ENCODE measurements at regions not wholly inside any gene's neighbourhood (a gene's known extent, or its start where the extent isn't known, plus 50 kb on each side); places are given as distances from the start of the nearest gene placed in this dataset.

DNA sequence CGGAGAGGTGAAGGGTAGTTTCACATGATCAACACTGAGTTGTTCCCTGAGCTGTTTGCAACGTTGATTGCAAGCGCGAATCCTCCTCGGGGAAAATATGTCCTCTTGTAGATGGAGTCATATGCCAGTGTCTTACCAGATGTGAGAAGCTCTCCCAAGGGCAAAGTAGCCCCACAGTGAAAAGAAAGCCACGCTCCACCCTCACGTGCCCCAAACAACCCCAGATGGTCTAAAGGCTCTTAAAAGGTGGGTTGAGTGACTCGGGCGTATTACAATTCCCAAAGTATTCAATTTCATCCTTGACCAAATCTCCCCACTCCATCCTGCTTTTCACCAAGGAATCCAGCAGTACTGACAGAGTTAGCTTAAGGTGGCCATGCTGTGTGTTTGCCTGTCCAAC, 332.1 kb upstream of the SOX11 start:
- in situ Hi-C loops (cut with HindIII; ENCODE audit: extremely low pct_ligation_motif_present, low pct_unique_long_range_greater_than_20kb), result loop anchor here (10.0 kb wide), 1 partner anchor 1405 kb away; no protein-coding TSS in a partner anchor
- H3K4me2 ChIP-seq (ENCODE audit: low read depth, low read length), result no peak overlapping the region
- no peaks in the 10 kb centered on the region for H4K20me1 ChIP-seq (ENCODE audit: insufficient read depth, low read length)
- intact Hi-C loops (cut with micrococcal nuclease; ENCODE audit: unreplicated experiment), result no loop called here
- no peaks in the 10 kb centered on the region for H3K79me2 ChIP-seq (ENCODE audit: insufficient read depth, low read length)
- H3K9ac ChIP-seq (ENCODE audit: insufficient read depth, low read depth, low read length), result no peak overlapping the region
- 6% methylated on average over 9 of the region's 9 CpGs for WGBS (ENCODE audit: low lambda C conversion rate)
- ChIA-PET CTCF (ENCODE audit: low intra/inter-chr PET ratio, low total read pairs) (no interaction called here), POLR2A (no interaction called here)
- ATAC-seq (no peak), FAIRE-seq (no peak), DNase-seq (ENCODE audit: low spot score) (no peak)
- H3K27me3 ChIP-seq (ENCODE audit: control insufficient read depth in 1 of 2, insufficient read depth in 2 of 2, low read length in 2 of 2), result peaks cover 0 to 3% of the 10 kb centered on the region in 2 experiments; a peak in 1 of 5 replicates
- no TSS peak for BruUV-seq (replicated peaks)
- no peaks in the 10 kb centered on the region for H3K9me3 ChIP-seq (ENCODE audit: low read length)
- H3K4me1 ChIP-seq (ENCODE audit: insufficient read depth, low read length), result no peaks in the 10 kb centered on the region
- no peak overlapping the region for H3K4me3 ChIP-seq (replicated peaks in 1 of 3; ENCODE audit: insufficient read depth in 1 of 3, low read depth in 2 of 3, low read length in 3 of 3)
- H3K36me3 ChIP-seq (replicated peaks in 1 of 2; ENCODE audit: control insufficient read depth in 1 of 2, insufficient read depth in 2 of 2, low read length in 2 of 2), result no peaks in the 10 kb centered on the region
- no peak overlapping the region for H3K27ac ChIP-seq (ENCODE audit: extremely low read length, insufficient read depth, low read length)
- no peak overlapping the region for H2AFZ ChIP-seq (ENCODE audit: low read length)
- no peak for TF ChIP-seq ZNF224 (CRISPR knock-in tag; IDR thresholded peaks at IDR 0.05)
- TF ChIP-seq U2AF1 (optimal IDR thresholded peaks at IDR 0.05; ENCODE audit: low read depth, low read length), result no peak
- no peak for TF ChIP-seq HMGXB3 (CRISPR knock-in tag; IDR thresholded peaks at IDR 0.05; ENCODE audit: borderline replicate concordance)
- TF ChIP-seq SALL1 (CRISPR knock-in tag; IDR thresholded peaks at IDR 0.05), result no peak
- TF ChIP-seq, protein P1, sequence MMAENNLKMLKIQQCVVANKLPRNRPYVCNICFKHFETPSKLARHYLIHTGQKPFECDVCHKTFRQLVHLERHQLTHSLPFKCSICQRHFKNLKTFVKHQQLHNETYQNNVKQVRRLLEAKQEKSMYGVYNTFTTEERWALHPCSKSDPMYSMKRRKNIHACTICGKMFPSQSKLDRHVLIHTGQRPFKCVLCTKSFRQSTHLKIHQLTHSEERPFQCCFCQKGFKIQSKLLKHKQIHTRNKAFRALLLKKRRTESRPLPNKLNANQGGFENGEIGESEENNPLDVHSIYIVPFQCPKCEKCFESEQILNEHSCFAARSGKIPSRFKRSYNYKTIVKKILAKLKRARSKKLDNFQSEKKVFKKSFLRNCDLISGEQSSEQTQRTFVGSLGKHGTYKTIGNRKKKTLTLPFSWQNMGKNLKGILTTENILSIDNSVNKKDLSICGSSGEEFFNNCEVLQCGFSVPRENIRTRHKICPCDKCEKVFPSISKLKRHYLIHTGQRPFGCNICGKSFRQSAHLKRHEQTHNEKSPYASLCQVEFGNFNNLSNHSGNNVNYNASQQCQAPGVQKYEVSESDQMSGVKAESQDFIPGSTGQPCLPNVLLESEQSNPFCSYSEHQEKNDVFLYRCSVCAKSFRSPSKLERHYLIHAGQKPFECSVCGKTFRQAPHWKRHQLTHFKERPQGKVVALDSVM (CRISPR knock-in tag; IDR thresholded peaks at IDR 0.05), result no peak
- TF ChIP-seq ZNF441 (CRISPR knock-in tag; IDR thresholded peaks at IDR 0.05; ENCODE audit: borderline replicate concordance), result no peak
- no peak for TF ChIP-seq ZNF503 (CRISPR knock-in tag; IDR thresholded peaks at IDR 0.05)
- TF ChIP-seq, protein P2, sequence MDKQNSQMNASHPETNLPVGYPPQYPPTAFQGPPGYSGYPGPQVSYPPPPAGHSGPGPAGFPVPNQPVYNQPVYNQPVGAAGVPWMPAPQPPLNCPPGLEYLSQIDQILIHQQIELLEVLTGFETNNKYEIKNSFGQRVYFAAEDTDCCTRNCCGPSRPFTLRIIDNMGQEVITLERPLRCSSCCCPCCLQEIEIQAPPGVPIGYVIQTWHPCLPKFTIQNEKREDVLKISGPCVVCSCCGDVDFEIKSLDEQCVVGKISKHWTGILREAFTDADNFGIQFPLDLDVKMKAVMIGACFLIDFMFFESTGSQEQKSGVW (CRISPR knock-in tag; IDR thresholded peaks at IDR 0.05; ENCODE audit: borderline replicate concordance), result no peak
- TF ChIP-seq ZNF7 (CRISPR knock-in tag; IDR thresholded peaks at IDR 0.05), result no peak
- TF ChIP-seq ZNF264 (CRISPR knock-in tag; IDR thresholded peaks at IDR 0.05), result no peak
- no peak for TF ChIP-seq THYN1 (CRISPR knock-in tag; IDR thresholded peaks at IDR 0.05; ENCODE audit: borderline replicate concordance, low read depth)
- no peak for TF ChIP-seq FOXO4 (CRISPR knock-in tag; conservative IDR thresholded peaks at IDR 0.05)
- no peak for TF ChIP-seq ZNF44 (CRISPR knock-in tag; IDR thresholded peaks at IDR 0.05)
